ENCODE measurements at regions not wholly inside any gene's neighbourhood (a gene's known extent, or its start where the extent isn't known, plus 50 kb on each side); places are given as distances from the start of the nearest gene placed in this dataset.

- Histone ChIP-seq H3K4me3 (ENCODE audit: low read depth, low read length) (no peak overlapping the region), H3K27ac (ENCODE audit: low read depth, low read length) (no peak overlapping the region)
Observed at GRCh38 chr11:130642994-130643393, 194.5 kb downstream of the ADAMTS15 start.

GRCh38 chr11:130644187-130644586 lies 195.7 kb downstream of the ADAMTS15 start:
- no peak overlapping the region for H3K4me3 ChIP-seq (ENCODE audit: low read depth, low read length)
- no peaks in the 10 kb centered on the region for H3K27me3 ChIP-seq (ENCODE audit: control insufficient read depth, insufficient read depth, low read length)
- H3K36me3 ChIP-seq (ENCODE audit: control insufficient read depth, insufficient read depth, low read length), result no peaks in the 10 kb centered on the region
- no peaks in the 10 kb centered on the region for H3K9me3 ChIP-seq (ENCODE audit: control insufficient read depth, insufficient read depth, low read length)
- H3K27ac ChIP-seq (ENCODE audit: low read depth, low read length), result no peak overlapping the region
- peaks cover 15% of the 10 kb centered on the region for H3K4me1 ChIP-seq (ENCODE audit: control insufficient read depth, insufficient read depth, low read length)
- H3K9ac ChIP-seq (ENCODE audit: low read depth, low read length), result no peak overlapping the region

More at GRCh38 chr11:130642994-130643393, 194.5 kb downstream of the ADAMTS15 start:
- Histone ChIP-seq H3K36me3 (ENCODE audit: control insufficient read depth, insufficient read depth, low read length) (no peaks in the 10 kb centered on the region), H3K9ac (ENCODE audit: low read depth, low read length) (no peak overlapping the region), H3K9me3 (ENCODE audit: control insufficient read depth, insufficient read depth, low read length) (no peaks in the 10 kb centered on the region), H3K4me1 (ENCODE audit: control insufficient read depth, insufficient read depth, low read length) (peaks cover 15% of the 10 kb centered on the region), H3K27me3 (ENCODE audit: control insufficient read depth, insufficient read depth, low read length) (no peaks in the 10 kb centered on the region)

- Histone ChIP-seq H3K27ac (ENCODE audit: low read depth, low read length) (no peak overlapping the region), H3K4me1 (ENCODE audit: control insufficient read depth, insufficient read depth, low read length) (peaks cover 15% of the 10 kb centered on the region), H3K4me3 (ENCODE audit: low read depth, low read length) (no peak overlapping the region), H3K9me3 (ENCODE audit: control insufficient read depth, insufficient read depth, low read length) (no peaks in the 10 kb centered on the region), H3K36me3 (ENCODE audit: control insufficient read depth, insufficient read depth, low read length) (no peaks in the 10 kb centered on the region), H3K9ac (ENCODE audit: low read depth, low read length) (no peak overlapping the region), H3K27me3 (ENCODE audit: control insufficient read depth, insufficient read depth, low read length) (no peaks in the 10 kb centered on the region)
Observed at GRCh38 chr11:130645164-130645842, 196.9 kb downstream of the ADAMTS15 start.

- H3K4me3 ChIP-seq (ENCODE audit: low read depth, low read length), result no peak overlapping the region
- H3K36me3 ChIP-seq (ENCODE audit: control insufficient read depth, insufficient read depth, low read length), result no peaks in the 10 kb centered on the region
- H3K27me3 ChIP-seq (ENCODE audit: control insufficient read depth, insufficient read depth, low read length), result no peaks in the 10 kb centered on the region
- H3K9me3 ChIP-seq (ENCODE audit: control insufficient read depth, insufficient read depth, low read length), result no peaks in the 10 kb centered on the region
- no peak overlapping the region for H3K27ac ChIP-seq (ENCODE audit: low read depth, low read length)
- peaks cover 15% of the 10 kb centered on the region for H3K4me1 ChIP-seq (ENCODE audit: control insufficient read depth, insufficient read depth, low read length)
- H3K9ac ChIP-seq (ENCODE audit: low read depth, low read length), result no peak overlapping the region
Observed at GRCh38 chr11:130645843-130646197, 197.4 kb downstream of the ADAMTS15 start.

- Histone ChIP-seq H3K9me3 (ENCODE audit: control insufficient read depth, insufficient read depth, low read length) (no peaks in the 10 kb centered on the region), H3K36me3 (ENCODE audit: control insufficient read depth, insufficient read depth, low read length) (no peaks in the 10 kb centered on the region), H3K27ac (ENCODE audit: low read depth, low read length) (no peak overlapping the region), H3K27me3 (ENCODE audit: control insufficient read depth, insufficient read depth, low read length) (no peaks in the 10 kb centered on the region), H3K9ac (ENCODE audit: low read depth, low read length) (no peak overlapping the region), H3K4me1 (ENCODE audit: control insufficient read depth, insufficient read depth, low read length) (peaks cover 15% of the 10 kb centered on the region), H3K4me3 (ENCODE audit: low read depth, low read length) (no peak overlapping the region)
Observed at GRCh38 chr11:130646881-130647280, 198.4 kb downstream of the ADAMTS15 start.

DNA sequence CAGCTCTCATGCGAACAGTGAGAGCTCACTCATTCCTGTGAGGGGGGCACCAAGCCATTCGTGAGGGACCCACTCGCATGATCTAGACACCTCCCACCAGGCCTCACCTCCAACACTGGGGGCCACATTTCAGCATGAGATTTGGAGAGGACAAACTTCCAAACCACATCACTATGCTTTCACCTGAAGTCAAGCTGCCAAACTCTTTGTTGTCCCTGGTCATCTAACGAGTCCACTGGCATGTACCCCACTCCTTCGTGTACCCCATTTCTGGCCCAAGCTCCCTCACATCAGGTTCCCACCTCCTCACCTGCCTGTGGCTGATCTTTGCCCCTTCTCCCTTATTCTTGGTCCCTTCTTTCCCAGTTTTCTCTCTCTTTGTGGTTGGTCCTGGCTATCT lies 198.9 kb downstream of the ADAMTS15 start:
- no peak overlapping the region for H3K27ac ChIP-seq (ENCODE audit: low read depth, low read length)

DNA sequence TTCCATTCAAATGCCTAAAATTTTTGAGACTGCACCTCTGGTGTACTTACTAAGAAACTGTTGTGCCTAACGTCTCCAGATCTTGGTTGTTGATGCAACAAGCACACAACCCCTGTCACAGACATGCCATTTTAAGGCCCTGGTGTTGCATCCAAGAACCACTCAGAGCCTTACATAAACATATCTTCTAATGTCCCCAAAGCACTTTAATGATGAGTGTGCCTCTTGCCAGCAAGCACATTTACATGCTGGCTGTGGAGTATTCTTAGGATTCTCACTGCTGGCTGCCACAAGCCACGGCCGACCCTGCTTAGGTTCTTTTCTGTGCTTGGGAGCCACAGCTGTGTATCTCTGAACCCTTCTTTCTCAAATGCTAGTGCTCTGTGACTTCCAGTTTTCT lies 201.4 kb downstream of the ADAMTS15 start:
- Histone ChIP-seq H3K27ac (ENCODE audit: low read depth, low read length) (no peak overlapping the region), H3K9me3 (ENCODE audit: control insufficient read depth, insufficient read depth, low read length) (no peaks in the 10 kb centered on the region), H3K4me3 (ENCODE audit: low read depth, low read length) (no peak overlapping the region), H3K9ac (ENCODE audit: low read depth, low read length) (no peak overlapping the region), H3K4me1 (ENCODE audit: control insufficient read depth, insufficient read depth, low read length) (peaks cover 12% of the 10 kb centered on the region; the same call in 1 of the 2 replicates), H3K36me3 (ENCODE audit: control insufficient read depth, insufficient read depth, low read length) (no peaks in the 10 kb centered on the region), H3K27me3 (ENCODE audit: control insufficient read depth, insufficient read depth, low read length) (no peaks in the 10 kb centered on the region)

More for the DNA sequence above, 198.9 kb downstream of the ADAMTS15 start:
- Histone ChIP-seq H3K9me3 (ENCODE audit: control insufficient read depth, insufficient read depth, low read length) (no peaks in the 10 kb centered on the region), H3K36me3 (ENCODE audit: control insufficient read depth, insufficient read depth, low read length) (no peaks in the 10 kb centered on the region), H3K27me3 (ENCODE audit: control insufficient read depth, insufficient read depth, low read length) (no peaks in the 10 kb centered on the region), H3K4me3 (ENCODE audit: low read depth, low read length) (no peak overlapping the region), H3K9ac (ENCODE audit: low read depth, low read length) (no peak overlapping the region), H3K4me1 (ENCODE audit: control insufficient read depth, insufficient read depth, low read length) (peaks cover 15% of the 10 kb centered on the region)

- Histone ChIP-seq H3K27ac (ENCODE audit: low read depth, low read length) (no peak overlapping the region), H3K4me3 (ENCODE audit: low read depth, low read length) (no peak overlapping the region), H3K27me3 (ENCODE audit: control insufficient read depth, insufficient read depth, low read length) (no peaks in the 10 kb centered on the region), H3K9me3 (ENCODE audit: control insufficient read depth, insufficient read depth, low read length) (no peaks in the 10 kb centered on the region), H3K4me1 (ENCODE audit: control insufficient read depth, insufficient read depth, low read length) (peaks cover 12% of the 10 kb centered on the region; the same call in 1 of the 2 replicates), H3K36me3 (ENCODE audit: control insufficient read depth, insufficient read depth, low read length) (no peaks in the 10 kb centered on the region), H3K9ac (ENCODE audit: low read depth, low read length) (no peak overlapping the region)
Observed at GRCh38 chr11:130650456-130651030, 202.1 kb downstream of the ADAMTS15 start.

GRCh38 chr11:130651066-130651855 lies 202.8 kb downstream of the ADAMTS15 start:
- no peaks in the 10 kb centered on the region for H3K9me3 ChIP-seq (ENCODE audit: control insufficient read depth, insufficient read depth, low read length)
- H3K27me3 ChIP-seq (ENCODE audit: control insufficient read depth, insufficient read depth, low read length), result no peaks in the 10 kb centered on the region
- peaks cover 12% of the 10 kb centered on the region; the same call in 1 of the 2 replicates for H3K4me1 ChIP-seq (ENCODE audit: control insufficient read depth, insufficient read depth, low read length)
- no peak overlapping the region for H3K4me3 ChIP-seq (ENCODE audit: low read depth, low read length)
- no peaks in the 10 kb centered on the region for H3K36me3 ChIP-seq (ENCODE audit: control insufficient read depth, insufficient read depth, low read length)
- H3K9ac ChIP-seq (ENCODE audit: low read depth, low read length), result no peak overlapping the region
- no peak overlapping the region for H3K27ac ChIP-seq (ENCODE audit: low read depth, low read length)

- no peaks in the 10 kb centered on the region for H3K36me3 ChIP-seq (ENCODE audit: control insufficient read depth, insufficient read depth, low read length)
- no peak overlapping the region for H3K27ac ChIP-seq (ENCODE audit: low read depth, low read length)
- H3K9me3 ChIP-seq (ENCODE audit: control insufficient read depth, insufficient read depth, low read length), result no peaks in the 10 kb centered on the region
- no peaks in the 10 kb centered on the region for H3K27me3 ChIP-seq (ENCODE audit: control insufficient read depth, insufficient read depth, low read length)
- no peak overlapping the region for H3K4me3 ChIP-seq (ENCODE audit: low read depth, low read length)
- H3K4me1 ChIP-seq (ENCODE audit: control insufficient read depth, insufficient read depth, low read length), result peaks cover 12% of the 10 kb centered on the region; the same call in 1 of the 2 replicates
- no peak overlapping the region for H3K9ac ChIP-seq (ENCODE audit: low read depth, low read length)
Observed at GRCh38 chr11:130652671-130653335, 204.4 kb downstream of the ADAMTS15 start.

Data from HUES48 (cell line).